ENCODE measurements at regions not wholly inside any gene's neighbourhood (a gene's known extent, or its start where the extent isn't known, plus 50 kb on each side); places are given as distances from the start of the nearest gene placed in this dataset.
"Not testable (repeated sequence)": the region's sequence is repeated elsewhere in the genome, so short reads cannot be mapped to it uniquely, and the experiment has no call there.

- no peak for ATAC-seq
- H3K27ac Mint-ChIP-seq, result no peak overlapping the region
- H3K4me1 Mint-ChIP-seq, result no peaks in the 10 kb centered on the region
- no peak for DNase-seq
- no peak overlapping the region for H3K4me3 Mint-ChIP-seq
- H3K9me3 Mint-ChIP-seq (ENCODE audit: low read depth), result no peaks in the 10 kb centered on the region
- CTCF ChIA-PET, result no interaction called here
- no peaks in the 10 kb centered on the region for H3K36me3 Mint-ChIP-seq
- H3K27me3 Mint-ChIP-seq, result no peaks in the 10 kb centered on the region
Observed at GRCh38 chr7:69244701-69245100, 353.6 kb upstream of the AUTS2 start.

- H3K36me3 Mint-ChIP-seq, result no peaks in the 10 kb centered on the region
- no peaks in the 10 kb centered on the region for H3K4me1 Mint-ChIP-seq
- no peaks in the 10 kb centered on the region for H3K9me3 Mint-ChIP-seq (ENCODE audit: low read depth)
- DNase-seq, result no peak
- no peak for ATAC-seq
- H3K27ac Mint-ChIP-seq, result no peak overlapping the region
- CTCF ChIA-PET, result no interaction called here
- H3K4me3 Mint-ChIP-seq, result no peak overlapping the region
- H3K27me3 Mint-ChIP-seq, result no peaks in the 10 kb centered on the region
Observed at GRCh38 chr7:69245646-69246045, 352.6 kb upstream of the AUTS2 start.

- H3K4me3 Mint-ChIP-seq, result no peak overlapping the region
- H3K27ac Mint-ChIP-seq, result no peak overlapping the region
- H3K9me3 Mint-ChIP-seq (ENCODE audit: low read depth), result no peaks in the 10 kb centered on the region
- CTCF ChIA-PET, result no interaction called here
- no peaks in the 10 kb centered on the region for H3K36me3 Mint-ChIP-seq
- ATAC-seq (no peak), DNase-seq (no peak)
- no peaks in the 10 kb centered on the region for H3K27me3 Mint-ChIP-seq
- H3K4me1 Mint-ChIP-seq, result no peaks in the 10 kb centered on the region
Observed at GRCh38 chr7:69246758-69247157, 351.5 kb upstream of the AUTS2 start.

- H3K27me3 Mint-ChIP-seq; H3K27ac Mint-ChIP-seq; H3K9me3 Mint-ChIP-seq (ENCODE audit: low read depth); H3K4me1 Mint-ChIP-seq; ATAC-seq; DNase-seq; H3K4me3 Mint-ChIP-seq; H3K36me3 Mint-ChIP-seq; CTCF ChIA-PET: not testable (repeated sequence)
Observed at GRCh38 chr7:69248382-69248828, 349.9 kb upstream of the AUTS2 start.

- no peak overlapping the region for H3K27ac Mint-ChIP-seq
Observed at GRCh38 chr7:69250958-69251357, 347.3 kb upstream of the AUTS2 start.

GRCh38 chr7:69254643-69255042 is 343.6 kb upstream of the AUTS2 start:
- no peaks in the 10 kb centered on the region for H3K4me1 Mint-ChIP-seq
- no peaks in the 10 kb centered on the region for H3K36me3 Mint-ChIP-seq
- ATAC-seq, result no peak
- H3K27me3 Mint-ChIP-seq, result no peaks in the 10 kb centered on the region
- no peak overlapping the region for H3K4me3 Mint-ChIP-seq
- H3K9me3 Mint-ChIP-seq (ENCODE audit: low read depth), result peaks cover 5% of the 10 kb centered on the region
- DNase-seq, result no peak
- CTCF ChIA-PET, result no interaction called here
- H3K27ac Mint-ChIP-seq, result no peak overlapping the region

More at GRCh38 chr7:69250958-69251357, 347.3 kb upstream of the AUTS2 start:
- ATAC-seq, result no peak
- Mint-ChIP-seq H3K27me3 (no peaks in the 10 kb centered on the region), H3K9me3 (ENCODE audit: low read depth) (no peaks in the 10 kb centered on the region), H3K4me1 (no peaks in the 10 kb centered on the region), H3K36me3 (no peaks in the 10 kb centered on the region), H3K4me3 (no peak overlapping the region)
- CTCF ChIA-PET, result no interaction called here
- DNase-seq, result no peak

- no peak for DNase-seq
- Mint-ChIP-seq H3K4me1 (no peaks in the 10 kb centered on the region), H3K27me3 (no peaks in the 10 kb centered on the region), H3K9me3 (ENCODE audit: low read depth) (peaks cover 5% of the 10 kb centered on the region), H3K4me3 (no peak overlapping the region), H3K36me3 (no peaks in the 10 kb centered on the region), H3K27ac (no peak overlapping the region)
- ATAC-seq, result no peak
- CTCF ChIA-PET, result no interaction called here
Observed at GRCh38 chr7:69256634-69257081, 341.6 kb upstream of the AUTS2 start.

GRCh38 chr7:69257592-69257991 is 340.7 kb upstream of the AUTS2 start:
- no peaks in the 10 kb centered on the region for H3K36me3 Mint-ChIP-seq
- no peak for ATAC-seq
- no peaks in the 10 kb centered on the region for H3K4me1 Mint-ChIP-seq
- H3K27ac Mint-ChIP-seq, result no peak overlapping the region
- peaks cover 5% of the 10 kb centered on the region for H3K9me3 Mint-ChIP-seq (ENCODE audit: low read depth)
- H3K4me3 Mint-ChIP-seq, result no peak overlapping the region
- no peaks in the 10 kb centered on the region for H3K27me3 Mint-ChIP-seq
- DNase-seq, result no peak
- CTCF ChIA-PET, result no interaction called here

- no peak overlapping the region for H3K4me3 Mint-ChIP-seq
- no peaks in the 10 kb centered on the region for H3K27me3 Mint-ChIP-seq
- no peaks in the 10 kb centered on the region for H3K4me1 Mint-ChIP-seq
- no peak overlapping the region for H3K27ac Mint-ChIP-seq
- DNase-seq (no peak), ATAC-seq (no peak)
- H3K36me3 Mint-ChIP-seq, result no peaks in the 10 kb centered on the region
- CTCF ChIA-PET, result no interaction called here
- peaks cover 5% of the 10 kb centered on the region for H3K9me3 Mint-ChIP-seq (ENCODE audit: low read depth)
Observed at GRCh38 chr7:69259445-69259844, 338.8 kb upstream of the AUTS2 start.

- DNase-seq (no peak), ATAC-seq (no peak)
- CTCF ChIA-PET, result no interaction called here
- Mint-ChIP-seq H3K4me3 (no peak overlapping the region), H3K36me3 (no peaks in the 10 kb centered on the region), H3K27ac (no peak overlapping the region), H3K27me3 (no peaks in the 10 kb centered on the region), H3K4me1 (no peaks in the 10 kb centered on the region), H3K9me3 (ENCODE audit: low read depth) (peaks cover 5% of the 10 kb centered on the region)
Observed at GRCh38 chr7:69260023-69260422, 338.3 kb upstream of the AUTS2 start.

GRCh38 chr7:69263550-69263949 is 334.7 kb upstream of the AUTS2 start:
- CTCF ChIA-PET, result no interaction called here
- Mint-ChIP-seq H3K27me3 (no peaks in the 10 kb centered on the region), H3K9me3 (ENCODE audit: low read depth) (peaks cover 4% of the 10 kb centered on the region), H3K4me1 (no peaks in the 10 kb centered on the region), H3K4me3 (no peak overlapping the region), H3K36me3 (no peaks in the 10 kb centered on the region), H3K27ac (no peak overlapping the region)
- DNase-seq (no peak), ATAC-seq (no peak)

GRCh38 chr7:69269806-69270205 is 328.5 kb upstream of the AUTS2 start:
- Mint-ChIP-seq H3K27ac (no peak overlapping the region), H3K27me3 (no peaks in the 10 kb centered on the region), H3K9me3 (ENCODE audit: low read depth) (peaks cover 6% of the 10 kb centered on the region), H3K4me1 (no peaks in the 10 kb centered on the region), H3K4me3 (no peak overlapping the region), H3K36me3 (no peaks in the 10 kb centered on the region)
- CTCF ChIA-PET, result no interaction called here
- DNase-seq (no peak), ATAC-seq (no peak)

GRCh38 chr7:69272101-69272500 is 326.2 kb upstream of the AUTS2 start:
- CTCF ChIA-PET, result no interaction called here
- Mint-ChIP-seq H3K27me3 (no peaks in the 10 kb centered on the region), H3K27ac (no peak overlapping the region), H3K9me3 (ENCODE audit: low read depth) (peaks cover 9% of the 10 kb centered on the region), H3K4me3 (no peak overlapping the region), H3K4me1 (no peaks in the 10 kb centered on the region), H3K36me3 (no peaks in the 10 kb centered on the region)
- DNase-seq (no peak), ATAC-seq (no peak)

- no peak overlapping the region for H3K4me3 Mint-ChIP-seq
- no peaks in the 10 kb centered on the region for H3K36me3 Mint-ChIP-seq
- ATAC-seq (no peak), DNase-seq (no peak)
- no peak overlapping the region for H3K27ac Mint-ChIP-seq
- CTCF ChIA-PET, result no interaction called here
- H3K4me1 Mint-ChIP-seq, result no peaks in the 10 kb centered on the region
- H3K27me3 Mint-ChIP-seq, result no peaks in the 10 kb centered on the region
- H3K9me3 Mint-ChIP-seq (ENCODE audit: low read depth), result peaks cover 10% of the 10 kb centered on the region
Observed at GRCh38 chr7:69276011-69276729, 322.1 kb upstream of the AUTS2 start.

GRCh38 chr7:69277366-69277765 is 320.9 kb upstream of the AUTS2 start:
- no peak for ATAC-seq
- CTCF ChIA-PET, result no interaction called here
- DNase-seq, result no peak
- Mint-ChIP-seq H3K27me3 (no peaks in the 10 kb centered on the region), H3K9me3 (ENCODE audit: low read depth) (peaks cover 10% of the 10 kb centered on the region), H3K4me1 (no peaks in the 10 kb centered on the region), H3K27ac (no peak overlapping the region), H3K4me3 (no peak overlapping the region), H3K36me3 (no peaks in the 10 kb centered on the region)
